ENCODE measurements at regions not wholly inside any gene's neighbourhood (a gene's known extent, or its start where the extent isn't known, plus 50 kb on each side); places are given as distances from the start of the nearest gene placed in this dataset.
"Not testable (repeated sequence)": the region's sequence is repeated elsewhere in the genome, so short reads cannot be mapped to it uniquely, and the experiment has no call there.

DNA sequence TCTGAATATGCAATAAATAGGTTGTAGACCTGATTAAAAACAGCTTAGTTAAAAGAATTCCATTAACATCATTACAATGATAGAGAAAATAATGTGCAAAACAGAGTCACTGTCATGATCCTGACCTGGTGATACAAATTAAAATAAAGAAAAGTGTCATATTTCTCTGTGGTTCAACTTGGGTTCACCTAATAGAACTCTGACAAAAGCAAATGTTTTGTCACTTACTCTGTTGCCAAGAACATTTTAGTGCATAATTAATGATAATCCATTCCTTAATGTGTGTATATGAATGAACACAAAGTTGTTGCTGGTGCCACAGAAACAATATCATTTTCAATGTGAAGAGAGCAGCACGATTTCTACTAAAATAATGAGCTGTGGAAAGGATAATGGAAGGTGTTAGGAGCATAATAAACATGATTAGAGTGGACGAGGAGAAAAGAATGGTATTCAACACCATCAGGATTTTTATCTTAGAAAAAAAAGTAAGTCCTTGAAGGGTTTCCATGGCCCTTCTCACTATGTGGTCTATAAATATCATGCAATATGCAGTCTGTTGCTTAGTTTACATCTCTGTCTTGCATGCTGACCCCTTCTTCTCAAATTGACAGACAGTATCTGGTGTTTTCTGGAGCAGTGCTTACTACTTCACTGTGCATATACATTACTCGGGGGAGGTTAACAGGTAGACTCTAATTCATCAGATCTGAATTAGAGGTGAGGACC is 656.6 kb upstream of the MMS22L start:
- no peak for DNase-seq

- DNase-seq: no peak
Measured at GRCh38 chr6:97947841-97948240, 664.8 kb upstream of the MMS22L start.

- no peak for DNase-seq
Measured at GRCh38 chr6:97958134-97958533, 675.1 kb upstream of the MMS22L start.

GRCh38 chr6:97963193-97963592 is 680.2 kb upstream of the MMS22L start:
- DNase-seq: no peak

GRCh38 chr6:97969065-97969464 is 686.0 kb upstream of the MMS22L start:
- DNase-seq: no peak

DNA sequence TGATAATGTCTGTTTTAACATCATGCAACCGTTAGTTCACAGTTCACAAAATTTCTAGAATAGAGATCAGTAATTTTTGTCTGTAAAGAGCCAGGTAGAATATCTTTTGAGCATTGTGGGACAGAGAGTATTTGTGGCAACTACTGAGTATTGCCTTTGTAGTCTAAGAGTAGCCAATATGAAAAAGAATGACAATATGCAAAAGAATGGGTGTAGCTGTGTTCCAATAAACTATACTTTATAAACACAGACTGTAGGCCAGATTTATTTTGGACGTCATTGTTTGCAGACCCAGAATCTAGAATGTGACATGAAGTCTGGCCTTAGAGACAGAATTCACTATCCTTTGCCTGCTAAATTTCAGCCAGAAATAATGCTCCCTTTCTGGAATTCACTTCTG is 694.1 kb upstream of the MMS22L start:
- DNase-seq: no peak

DNA sequence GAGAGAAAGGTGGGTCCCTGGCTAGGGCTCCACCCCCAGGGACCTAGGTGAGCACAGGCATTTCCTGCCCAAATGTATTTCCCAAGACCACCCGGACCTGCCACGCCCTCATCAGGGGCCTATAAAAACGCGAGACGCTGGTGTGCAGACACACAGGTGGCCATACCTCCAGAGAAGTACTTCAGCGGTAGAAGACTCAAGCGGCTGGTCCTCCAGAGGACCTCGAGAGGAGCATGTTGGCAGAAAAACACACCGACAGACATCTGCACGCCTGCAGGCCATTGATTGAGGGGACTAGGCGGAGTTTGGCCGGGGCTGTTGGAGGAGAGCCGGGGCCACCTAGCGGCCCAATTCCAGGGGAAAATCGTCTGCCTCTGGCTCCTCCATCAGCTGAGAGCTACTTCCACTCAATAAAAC is 695.8 kb upstream of the MMS22L start:
- DNase-seq: no peak

DNA sequence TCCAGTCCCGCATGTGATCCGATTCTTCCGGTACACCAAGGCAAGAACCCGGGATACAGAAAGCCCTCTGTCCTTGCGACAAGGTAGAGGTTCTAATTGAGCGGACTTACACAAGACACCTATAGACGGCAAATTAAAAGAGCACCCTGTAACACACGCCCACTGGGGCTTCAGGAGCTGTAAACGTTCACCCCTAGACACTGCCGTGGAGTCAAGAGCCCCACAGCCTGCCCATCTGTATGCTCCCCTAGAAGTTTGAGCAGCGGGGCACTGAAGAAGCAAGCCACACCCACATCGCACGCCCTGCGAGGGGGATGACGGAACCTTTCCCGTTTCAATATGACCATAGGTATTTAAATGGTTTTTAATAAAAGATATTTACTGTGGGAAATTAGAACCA is 696.3 kb upstream of the MMS22L start:
- DNase-seq: not testable (repeated sequence)

DNA sequence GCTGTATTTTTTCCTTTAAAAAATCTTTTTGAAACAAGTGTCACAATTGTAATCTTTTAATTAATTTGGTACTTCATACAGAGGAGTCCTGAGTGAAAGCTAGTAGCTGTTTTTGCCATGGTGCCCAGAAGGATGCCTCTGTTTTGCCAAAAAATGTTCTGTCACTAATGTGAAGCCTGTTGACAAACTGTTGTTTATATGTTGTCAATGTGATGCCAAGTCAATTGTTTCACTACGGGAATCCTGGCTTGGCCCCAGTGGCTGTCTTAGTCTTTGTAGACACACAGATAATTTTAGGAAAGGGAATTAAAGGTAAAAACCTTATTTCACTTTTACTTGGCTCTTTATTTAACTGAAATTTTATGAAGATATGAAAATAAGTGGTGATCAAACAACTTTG is 706.4 kb upstream of the MMS22L start:
- no peak for DNase-seq

- no peak for DNase-seq
Measured at GRCh38 chr6:97995158-97995557, 712.1 kb upstream of the MMS22L start.

- DNase-seq: no peak
Measured at GRCh38 chr6:98002678-98003077, 719.7 kb upstream of the MMS22L start.

DNA sequence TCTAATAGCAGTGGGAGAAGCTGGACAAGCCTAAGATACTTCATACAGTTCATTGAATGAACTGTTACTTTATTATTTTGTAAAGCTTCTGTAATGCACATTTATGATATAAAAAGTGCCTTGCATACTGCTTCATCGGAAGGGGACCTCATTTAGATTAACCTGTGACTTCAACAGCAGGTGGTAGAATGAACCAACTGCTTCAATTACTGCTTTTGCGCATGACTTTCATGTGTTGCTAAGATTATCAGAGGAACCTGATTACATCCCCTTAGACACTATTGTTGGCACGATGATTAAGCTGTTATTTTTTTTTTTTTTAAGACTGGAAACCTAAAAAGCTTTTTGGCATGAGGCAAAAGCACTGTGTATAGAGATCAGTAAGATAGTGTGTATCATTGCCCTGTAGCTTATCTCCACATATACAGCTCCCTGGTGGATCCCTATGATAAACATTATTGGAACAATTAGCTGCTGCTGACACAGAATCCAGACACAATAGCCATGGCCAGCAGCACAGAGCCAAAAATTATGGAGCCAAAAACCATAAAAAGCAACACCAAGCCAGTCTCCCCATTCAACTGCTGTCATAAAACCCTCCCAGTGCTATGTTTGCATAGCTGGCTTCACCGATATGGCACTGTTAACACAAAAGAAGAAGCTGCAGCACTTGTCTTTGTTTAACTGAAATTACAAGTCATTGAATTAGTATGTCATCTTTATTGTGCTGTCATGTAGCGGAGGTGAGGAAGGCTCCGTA is 731.6 kb upstream of the MMS22L start:
- DNase-seq: peak; percentile 78

GRCh38 chr6:98016565-98016964 is 733.5 kb upstream of the MMS22L start:
- DNase-seq: no peak

GRCh38 chr6:98020222-98020621 is 737.2 kb upstream of the MMS22L start:
- DNase-seq: no peak

GRCh38 chr6:98024359-98024758 is 741.3 kb upstream of the MMS22L start:
- DNase-seq: no peak

- no peak for DNase-seq
Measured at GRCh38 chr6:98027898-98028297, 744.9 kb upstream of the MMS22L start.

DNA sequence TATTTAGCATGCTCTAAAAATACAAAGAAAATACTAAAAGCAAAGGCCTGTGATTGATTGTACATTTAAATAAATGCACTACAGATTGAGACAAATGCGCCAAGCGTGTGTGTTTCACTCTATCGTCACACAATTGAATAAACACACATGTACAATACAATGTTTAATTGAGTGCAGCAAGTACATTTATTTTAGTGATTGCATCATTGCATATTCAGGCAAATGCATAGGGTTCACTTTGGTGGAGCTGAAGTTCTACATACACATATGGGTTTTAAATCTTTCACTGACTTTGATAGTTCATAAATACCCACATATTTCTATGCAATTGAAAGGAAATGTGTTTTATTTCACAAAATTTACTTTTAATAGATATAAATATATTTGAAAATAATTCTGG is 750.6 kb upstream of the MMS22L start:
- no peak for DNase-seq

- no peak for DNase-seq
Measured at GRCh38 chr6:98036344-98036923, 753.4 kb upstream of the MMS22L start.

DNA sequence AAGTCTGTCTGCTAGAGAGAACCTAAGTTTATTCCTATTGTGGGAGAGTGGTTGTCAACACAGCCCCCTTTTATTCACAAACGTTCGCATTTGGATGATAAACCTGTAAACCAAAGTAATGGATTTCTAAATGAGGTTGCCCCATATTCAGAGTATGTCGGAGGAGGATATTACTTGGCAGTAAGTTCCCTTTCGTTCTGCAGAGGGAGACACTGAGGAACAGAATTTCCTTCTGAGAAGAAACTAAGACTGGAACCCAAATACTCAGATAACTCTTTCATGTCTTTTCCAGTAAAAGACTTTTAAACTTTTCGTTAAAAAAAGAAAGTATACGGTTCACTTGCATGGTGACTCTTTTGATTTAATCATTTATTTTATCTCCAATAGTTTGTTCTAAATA is 754.6 kb upstream of the MMS22L start:
- no peak for DNase-seq

- no peak for DNase-seq
Measured at GRCh38 chr6:98039443-98039842, 756.4 kb upstream of the MMS22L start.

- no peak for DNase-seq
Measured at GRCh38 chr6:98039904-98040607, 757.0 kb upstream of the MMS22L start.

GRCh38 chr6:98041056-98041455 is 758.0 kb upstream of the MMS22L start:
- DNase-seq: no peak

- no peak for DNase-seq
Measured at GRCh38 chr6:98041921-98042320, 758.9 kb upstream of the MMS22L start.

GRCh38 chr6:98044151-98044561 is 761.1 kb upstream of the MMS22L start:
- DNase-seq: no peak

Measured in NCI-H1092 (cell line).